ENCODE measurements at regions not wholly inside any gene's neighbourhood (a gene's known extent, or its start where the extent isn't known, plus 50 kb on each side); places are given as distances from the start of the nearest gene placed in this dataset.
"Not testable (repeated sequence)": the region's sequence is repeated elsewhere in the genome, so short reads cannot be mapped to it uniquely, and the experiment has no call there.

GRCh38 chr2:228516019-228516418 lies 334.5 kb upstream of the SPHKAP start:
- Histone ChIP-seq H3K4me1 (no peaks in the 10 kb centered on the region), H3K27ac (replicated peaks) (no peak overlapping the region), H3K4me3 (no peak overlapping the region), H3K9me3 (replicated peaks) (no peaks in the 10 kb centered on the region), H3K36me3 (no peaks in the 10 kb centered on the region), H3K27me3 (ENCODE audit: low read depth) (no peaks in the 10 kb centered on the region)
- TF ChIP-seq CTCF (IDR thresholded peaks at IDR 0.05; ENCODE audit: borderline replicate concordance), result no peak
- no peak for DNase-seq
- intact Hi-C loops (cut with micrococcal nuclease), result no loop called here

GRCh38 chr2:228513480-228513879 lies 332.0 kb upstream of the SPHKAP start:
- H3K36me3 ChIP-seq; H3K27me3 ChIP-seq (ENCODE audit: low read depth); DNase-seq; H3K4me3 ChIP-seq; intact Hi-C loops (cut with micrococcal nuclease); H3K9me3 ChIP-seq (replicated peaks); H3K4me1 ChIP-seq; H3K27ac ChIP-seq (replicated peaks): not testable (repeated sequence)

- Histone ChIP-seq H3K9me3 (replicated peaks) (no peaks in the 10 kb centered on the region), H3K27me3 (ENCODE audit: low read depth) (no peaks in the 10 kb centered on the region), H3K27ac (replicated peaks) (no peak overlapping the region), H3K4me3 (no peak overlapping the region), H3K36me3 (no peaks in the 10 kb centered on the region), H3K4me1 (peaks cover 19% of the 10 kb centered on the region)
- no peak for TF ChIP-seq CTCF (IDR thresholded peaks at IDR 0.05; ENCODE audit: borderline replicate concordance)
- DNase-seq, result no peak
- intact Hi-C loops (cut with micrococcal nuclease), result no loop called here
Observed at GRCh38 chr2:228509021-228509420, 327.5 kb upstream of the SPHKAP start.

GRCh38 chr2:228507870-228508269 lies 326.4 kb upstream of the SPHKAP start:
- H3K9me3 ChIP-seq (replicated peaks), result no peaks in the 10 kb centered on the region
- no peaks in the 10 kb centered on the region for H3K27me3 ChIP-seq (ENCODE audit: low read depth)
- TF ChIP-seq CTCF (IDR thresholded peaks at IDR 0.05; ENCODE audit: borderline replicate concordance), result no peak
- no peaks in the 10 kb centered on the region for H3K36me3 ChIP-seq
- intact Hi-C loops (cut with micrococcal nuclease), result no loop called here
- no peak overlapping the region for H3K27ac ChIP-seq (replicated peaks)
- H3K4me1 ChIP-seq, result peaks cover 19% of the 10 kb centered on the region
- DNase-seq, result no peak
- H3K4me3 ChIP-seq, result no peak overlapping the region

GRCh38 chr2:228507231-228507824 lies 325.8 kb upstream of the SPHKAP start:
- peaks cover 19% of the 10 kb centered on the region for H3K4me1 ChIP-seq
- intact Hi-C loops (cut with micrococcal nuclease), result no loop called here

More at GRCh38 chr2:228507231-228507824, 325.8 kb upstream of the SPHKAP start:
- H3K9me3 ChIP-seq (replicated peaks), result no peaks in the 10 kb centered on the region
- no peaks in the 10 kb centered on the region for H3K27me3 ChIP-seq (ENCODE audit: low read depth)
- H3K4me3 ChIP-seq, result no peak overlapping the region
- no peak for DNase-seq
- H3K36me3 ChIP-seq, result no peaks in the 10 kb centered on the region
- TF ChIP-seq CTCF (IDR thresholded peaks at IDR 0.05; ENCODE audit: borderline replicate concordance), result no peak
- no peak overlapping the region for H3K27ac ChIP-seq (replicated peaks)

Data from left ventricle myocardium inferior (tissue), 1 donor.